ENCODE measurements at regions not wholly inside any gene's neighbourhood (a gene's known extent, or its start where the extent isn't known, plus 50 kb on each side); places are given as distances from the start of the nearest gene placed in this dataset.
"Not testable (repeated sequence)": the region's sequence is repeated elsewhere in the genome, so short reads cannot be mapped to it uniquely, and the experiment has no call there.

DNA sequence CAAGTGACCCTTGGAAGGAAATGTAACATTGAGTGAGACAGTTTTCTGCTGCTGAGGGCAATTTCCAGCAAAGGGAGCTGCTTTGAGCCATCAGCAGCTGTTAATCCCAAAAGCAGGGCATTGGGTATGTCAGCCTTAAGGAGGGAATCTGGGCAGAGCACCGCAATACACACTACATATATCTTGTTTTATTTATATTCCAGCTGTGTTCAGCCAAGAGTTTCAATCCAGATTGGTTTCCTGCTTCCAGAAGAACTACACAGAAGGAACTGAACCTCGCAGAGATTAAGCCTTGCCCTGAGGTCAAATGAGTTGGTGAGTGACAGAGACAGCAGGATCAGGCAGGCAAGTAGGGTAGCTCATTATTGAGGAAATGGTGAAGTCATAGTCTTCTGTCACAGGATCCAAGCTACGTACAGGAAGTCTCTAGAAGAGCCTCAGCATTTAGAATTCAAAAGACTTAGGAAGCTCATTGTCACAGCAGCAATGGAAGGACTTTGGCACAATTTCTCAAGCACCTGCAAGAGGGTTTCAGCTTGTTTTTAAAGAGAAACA is 109.9 kb upstream of the HEY2 start:
- TF ChIP-seq, protein P1, sequence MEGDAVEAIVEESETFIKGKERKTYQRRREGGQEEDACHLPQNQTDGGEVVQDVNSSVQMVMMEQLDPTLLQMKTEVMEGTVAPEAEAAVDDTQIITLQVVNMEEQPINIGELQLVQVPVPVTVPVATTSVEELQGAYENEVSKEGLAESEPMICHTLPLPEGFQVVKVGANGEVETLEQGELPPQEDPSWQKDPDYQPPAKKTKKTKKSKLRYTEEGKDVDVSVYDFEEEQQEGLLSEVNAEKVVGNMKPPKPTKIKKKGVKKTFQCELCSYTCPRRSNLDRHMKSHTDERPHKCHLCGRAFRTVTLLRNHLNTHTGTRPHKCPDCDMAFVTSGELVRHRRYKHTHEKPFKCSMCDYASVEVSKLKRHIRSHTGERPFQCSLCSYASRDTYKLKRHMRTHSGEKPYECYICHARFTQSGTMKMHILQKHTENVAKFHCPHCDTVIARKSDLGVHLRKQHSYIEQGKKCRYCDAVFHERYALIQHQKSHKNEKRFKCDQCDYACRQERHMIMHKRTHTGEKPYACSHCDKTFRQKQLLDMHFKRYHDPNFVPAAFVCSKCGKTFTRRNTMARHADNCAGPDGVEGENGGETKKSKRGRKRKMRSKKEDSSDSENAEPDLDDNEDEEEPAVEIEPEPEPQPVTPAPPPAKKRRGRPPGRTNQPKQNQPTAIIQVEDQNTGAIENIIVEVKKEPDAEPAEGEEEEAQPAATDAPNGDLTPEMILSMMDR (IDR thresholded peaks at IDR 0.05; ENCODE audit: low read depth, low read length): no peak
- no peak for DNase-seq (ENCODE audit: low read depth, low spot score)
- in situ Hi-C loops (cut with HindIII; ENCODE audit: low sequenced_read_pairs): no loop called here
- H3K4me3 ChIP-seq (ENCODE audit: low read depth, low read length): no peak overlapping the region

DNA sequence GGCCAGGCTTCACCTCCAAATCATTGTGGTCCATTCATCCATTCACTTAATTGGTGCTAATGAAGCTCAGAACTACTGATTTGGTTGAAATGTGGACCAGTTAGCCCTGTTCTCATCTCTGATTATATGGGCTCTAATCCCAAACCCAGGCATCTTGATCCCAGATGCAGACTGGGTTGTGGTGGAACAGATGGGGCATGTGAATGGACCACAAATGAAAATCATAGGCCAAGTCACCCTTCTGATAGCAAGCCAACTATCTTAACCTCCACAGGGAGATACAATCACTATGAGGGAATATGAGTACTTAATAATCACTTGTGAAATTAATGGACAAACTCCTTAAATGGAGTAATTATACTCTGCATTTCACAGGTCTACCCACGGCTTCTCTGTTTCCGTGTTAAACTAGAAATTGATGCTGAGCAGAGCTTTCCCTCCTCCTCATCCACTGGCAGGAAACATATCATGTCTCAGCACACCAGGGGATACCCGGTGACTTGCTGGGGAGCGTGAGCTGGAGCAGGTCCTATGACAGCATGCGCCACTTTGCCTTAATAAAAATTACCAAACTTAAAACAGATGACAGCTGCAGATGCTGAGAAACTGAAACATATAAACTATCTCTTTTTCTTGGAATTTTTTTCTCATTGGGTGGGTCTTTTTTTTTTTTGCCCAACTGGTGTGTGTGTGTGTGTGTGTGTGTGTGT is 108.8 kb upstream of the HEY2 start:
- H3K4me3 ChIP-seq (ENCODE audit: low read depth, low read length): no peak overlapping the region
- TF ChIP-seq, protein P1 (IDR thresholded peaks at IDR 0.05; ENCODE audit: low read depth, low read length): no peak
- peak; percentile 6 for DNase-seq (ENCODE audit: low read depth, low spot score)
- in situ Hi-C loops (cut with HindIII; ENCODE audit: low sequenced_read_pairs): no loop called here

DNA sequence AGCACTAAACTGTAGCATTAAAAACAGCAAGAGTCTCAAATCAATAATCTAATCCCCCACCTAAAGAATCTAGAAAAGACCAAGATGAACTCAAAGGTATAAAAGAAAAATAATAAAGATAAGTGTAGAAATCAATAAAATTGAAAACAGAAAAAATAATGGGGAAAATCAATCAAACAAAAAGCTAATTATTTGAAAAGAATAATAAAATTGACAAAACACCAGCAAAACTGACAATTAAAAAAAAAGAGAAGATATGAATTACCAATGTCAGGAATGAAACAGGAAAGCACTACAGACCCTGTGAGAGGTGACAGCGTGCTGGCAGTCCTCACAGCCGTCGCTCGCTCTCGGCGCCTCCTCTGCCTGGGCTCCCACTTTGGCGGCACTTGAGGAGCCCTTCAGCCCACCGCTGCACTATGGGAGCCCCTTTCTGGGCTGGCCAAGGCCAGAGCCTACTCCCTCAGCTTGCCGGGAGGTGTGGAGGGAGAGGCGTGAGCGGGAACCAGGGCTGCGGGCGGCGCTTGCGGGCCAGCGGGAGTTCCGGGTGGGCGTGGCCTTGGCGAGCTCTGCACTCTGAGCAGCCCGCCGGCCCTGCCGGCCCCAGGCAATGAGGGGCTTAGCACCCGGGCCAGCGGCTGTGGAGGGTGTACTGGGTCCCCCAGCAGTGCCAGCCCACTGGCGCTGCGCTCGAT is 105.3 kb upstream of the HEY2 start:
- in situ Hi-C loops (cut with HindIII; ENCODE audit: low sequenced_read_pairs); H3K4me3 ChIP-seq (ENCODE audit: low read depth, low read length); DNase-seq (ENCODE audit: low read depth, low spot score): not testable (repeated sequence)

DNA sequence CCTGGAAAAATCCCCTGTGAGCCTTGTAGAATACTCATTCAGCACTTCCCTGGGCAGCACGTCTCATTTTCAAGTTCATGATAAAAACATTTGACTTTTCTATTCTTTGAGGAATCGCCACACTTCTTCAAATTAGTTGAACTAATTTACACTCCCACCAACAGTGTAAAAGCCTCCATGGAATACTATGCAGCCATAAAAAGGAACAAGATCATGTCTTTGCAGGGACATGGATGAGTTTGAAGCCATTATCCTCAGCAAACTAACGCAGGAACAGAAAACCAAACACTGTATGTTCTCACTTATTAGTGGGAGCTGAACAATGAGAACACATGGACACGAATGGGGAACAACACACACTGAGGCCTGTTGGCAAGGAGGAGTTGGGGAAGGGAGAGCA is 102.0 kb upstream of the HEY2 start:
- TF ChIP-seq, protein P1 (IDR thresholded peaks at IDR 0.05; ENCODE audit: low read depth, low read length): no peak
- DNase-seq (ENCODE audit: low read depth, low spot score): no peak
- H3K4me3 ChIP-seq (ENCODE audit: low read depth, low read length): no peak overlapping the region
- in situ Hi-C loops (cut with HindIII; ENCODE audit: low sequenced_read_pairs): no loop called here

DNA sequence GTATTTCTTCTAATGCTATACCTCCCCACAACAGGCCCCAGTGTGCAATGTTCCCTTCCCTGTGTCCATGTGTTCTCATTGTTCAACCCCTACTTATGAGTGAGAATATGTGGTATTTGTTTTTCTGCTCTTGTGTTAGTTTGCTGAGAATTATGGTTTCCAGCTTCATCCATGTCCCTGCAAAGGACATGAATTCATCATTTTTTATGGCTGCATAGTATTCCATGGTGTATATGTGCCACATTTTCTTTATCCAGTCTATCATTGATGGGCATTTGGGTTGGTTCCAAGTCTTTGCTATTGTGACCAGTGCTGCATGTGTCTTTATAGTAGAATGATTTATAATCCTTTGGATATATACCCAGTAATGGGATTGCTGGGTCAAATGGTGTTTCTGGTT is 95.7 kb upstream of the HEY2 start:
- H3K4me3 ChIP-seq (ENCODE audit: low read depth, low read length); DNase-seq (ENCODE audit: low read depth, low spot score); in situ Hi-C loops (cut with HindIII; ENCODE audit: low sequenced_read_pairs): not testable (repeated sequence)

DNA sequence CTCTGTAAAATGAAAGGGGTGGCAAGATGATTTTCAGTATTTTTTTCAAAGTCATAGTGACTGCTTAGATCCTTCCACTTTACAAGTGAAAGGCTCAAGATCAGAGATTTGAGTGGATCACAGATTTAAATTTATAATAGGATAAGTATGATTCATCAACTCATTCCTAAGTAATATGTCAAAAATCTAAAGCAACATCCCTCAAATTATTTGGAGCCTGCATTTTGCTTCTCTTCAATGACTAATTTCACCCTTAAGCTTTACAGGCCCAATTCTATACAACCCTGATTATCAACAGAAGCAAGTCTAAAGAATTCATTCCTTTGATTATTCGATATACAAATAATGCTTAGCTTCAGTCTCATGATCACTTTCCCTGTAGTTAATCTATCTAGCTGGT is 93.9 kb upstream of the HEY2 start:
- no peak overlapping the region for H3K4me3 ChIP-seq (ENCODE audit: low read depth, low read length)
- no peak for DNase-seq (ENCODE audit: low read depth, low spot score)
- TF ChIP-seq, protein P1 (IDR thresholded peaks at IDR 0.05; ENCODE audit: low read depth, low read length): no peak
- in situ Hi-C loops (cut with HindIII; ENCODE audit: low sequenced_read_pairs): no loop called here

DNA sequence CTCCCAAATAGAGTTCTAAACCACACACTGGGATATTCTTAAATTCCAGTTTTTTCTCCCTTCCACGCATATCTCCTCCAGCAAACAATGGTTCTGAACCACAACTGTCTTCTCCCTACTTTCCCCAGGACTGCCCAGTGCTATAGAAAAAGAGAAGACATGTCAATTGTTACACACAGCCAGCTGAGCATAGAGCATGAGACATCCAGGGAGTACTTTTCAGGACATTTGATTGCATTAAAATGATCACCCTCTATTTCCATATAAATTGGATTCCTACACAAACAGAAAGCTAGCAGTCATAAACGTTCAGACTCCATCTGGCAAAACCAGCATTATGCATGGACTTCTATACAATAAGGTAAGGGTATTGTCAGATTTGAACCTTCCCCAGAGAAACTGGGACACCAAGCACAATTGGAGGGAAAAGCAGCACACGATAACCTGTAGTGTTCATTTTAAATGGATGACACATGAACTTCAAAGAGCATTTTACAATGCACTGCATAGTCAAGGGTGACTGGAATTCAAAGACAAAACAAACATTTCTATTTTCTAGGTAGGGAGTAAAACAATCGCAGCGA is 93.1 kb upstream of the HEY2 start:
- TF ChIP-seq, protein P1 (IDR thresholded peaks at IDR 0.05; ENCODE audit: low read depth, low read length): no peak
- no peak for DNase-seq (ENCODE audit: low read depth, low spot score)
- in situ Hi-C loops (cut with HindIII; ENCODE audit: low sequenced_read_pairs): no loop called here
- H3K4me3 ChIP-seq (ENCODE audit: low read depth, low read length): no peak overlapping the region
